ENCODE measurements at regions not wholly inside any gene's neighbourhood (a gene's known extent, or its start where the extent isn't known, plus 50 kb on each side); places are given as distances from the start of the nearest gene placed in this dataset.

DNA sequence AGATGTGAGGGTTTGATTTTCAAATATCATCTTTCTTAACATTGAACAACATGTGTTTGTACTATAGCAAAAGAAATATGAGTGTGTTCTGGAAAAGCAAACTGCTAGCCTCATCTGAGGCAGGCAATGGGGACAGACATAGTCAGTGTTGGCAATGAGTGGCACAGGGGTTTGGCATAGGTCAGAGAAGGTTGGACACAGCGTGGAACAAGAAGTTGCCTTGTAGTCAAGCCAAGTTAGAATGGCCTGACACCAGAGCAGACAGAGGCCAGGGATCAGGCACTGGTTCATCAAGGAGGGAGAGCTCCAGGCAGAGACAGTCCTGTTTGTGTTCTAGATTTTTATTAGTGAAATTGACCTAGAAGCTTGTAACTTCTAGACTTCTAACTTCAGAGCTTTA is 100.8 kb upstream of the TANK start:
- TF ChIP-seq, protein P1, sequence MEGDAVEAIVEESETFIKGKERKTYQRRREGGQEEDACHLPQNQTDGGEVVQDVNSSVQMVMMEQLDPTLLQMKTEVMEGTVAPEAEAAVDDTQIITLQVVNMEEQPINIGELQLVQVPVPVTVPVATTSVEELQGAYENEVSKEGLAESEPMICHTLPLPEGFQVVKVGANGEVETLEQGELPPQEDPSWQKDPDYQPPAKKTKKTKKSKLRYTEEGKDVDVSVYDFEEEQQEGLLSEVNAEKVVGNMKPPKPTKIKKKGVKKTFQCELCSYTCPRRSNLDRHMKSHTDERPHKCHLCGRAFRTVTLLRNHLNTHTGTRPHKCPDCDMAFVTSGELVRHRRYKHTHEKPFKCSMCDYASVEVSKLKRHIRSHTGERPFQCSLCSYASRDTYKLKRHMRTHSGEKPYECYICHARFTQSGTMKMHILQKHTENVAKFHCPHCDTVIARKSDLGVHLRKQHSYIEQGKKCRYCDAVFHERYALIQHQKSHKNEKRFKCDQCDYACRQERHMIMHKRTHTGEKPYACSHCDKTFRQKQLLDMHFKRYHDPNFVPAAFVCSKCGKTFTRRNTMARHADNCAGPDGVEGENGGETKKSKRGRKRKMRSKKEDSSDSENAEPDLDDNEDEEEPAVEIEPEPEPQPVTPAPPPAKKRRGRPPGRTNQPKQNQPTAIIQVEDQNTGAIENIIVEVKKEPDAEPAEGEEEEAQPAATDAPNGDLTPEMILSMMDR (conservative IDR thresholded peaks at IDR 0.05; ENCODE audit: low read depth in 2 of 2) = no peak
- no peak for TF ChIP-seq EZH2 (IDR thresholded peaks at IDR 0.05; ENCODE audit: low read depth, unreplicated experiment)
- TF ChIP-seq POLR2AphosphoS5 (IDR thresholded peaks at IDR 0.05; ENCODE audit: low read depth) = no peak
- TF ChIP-seq, protein P2, sequence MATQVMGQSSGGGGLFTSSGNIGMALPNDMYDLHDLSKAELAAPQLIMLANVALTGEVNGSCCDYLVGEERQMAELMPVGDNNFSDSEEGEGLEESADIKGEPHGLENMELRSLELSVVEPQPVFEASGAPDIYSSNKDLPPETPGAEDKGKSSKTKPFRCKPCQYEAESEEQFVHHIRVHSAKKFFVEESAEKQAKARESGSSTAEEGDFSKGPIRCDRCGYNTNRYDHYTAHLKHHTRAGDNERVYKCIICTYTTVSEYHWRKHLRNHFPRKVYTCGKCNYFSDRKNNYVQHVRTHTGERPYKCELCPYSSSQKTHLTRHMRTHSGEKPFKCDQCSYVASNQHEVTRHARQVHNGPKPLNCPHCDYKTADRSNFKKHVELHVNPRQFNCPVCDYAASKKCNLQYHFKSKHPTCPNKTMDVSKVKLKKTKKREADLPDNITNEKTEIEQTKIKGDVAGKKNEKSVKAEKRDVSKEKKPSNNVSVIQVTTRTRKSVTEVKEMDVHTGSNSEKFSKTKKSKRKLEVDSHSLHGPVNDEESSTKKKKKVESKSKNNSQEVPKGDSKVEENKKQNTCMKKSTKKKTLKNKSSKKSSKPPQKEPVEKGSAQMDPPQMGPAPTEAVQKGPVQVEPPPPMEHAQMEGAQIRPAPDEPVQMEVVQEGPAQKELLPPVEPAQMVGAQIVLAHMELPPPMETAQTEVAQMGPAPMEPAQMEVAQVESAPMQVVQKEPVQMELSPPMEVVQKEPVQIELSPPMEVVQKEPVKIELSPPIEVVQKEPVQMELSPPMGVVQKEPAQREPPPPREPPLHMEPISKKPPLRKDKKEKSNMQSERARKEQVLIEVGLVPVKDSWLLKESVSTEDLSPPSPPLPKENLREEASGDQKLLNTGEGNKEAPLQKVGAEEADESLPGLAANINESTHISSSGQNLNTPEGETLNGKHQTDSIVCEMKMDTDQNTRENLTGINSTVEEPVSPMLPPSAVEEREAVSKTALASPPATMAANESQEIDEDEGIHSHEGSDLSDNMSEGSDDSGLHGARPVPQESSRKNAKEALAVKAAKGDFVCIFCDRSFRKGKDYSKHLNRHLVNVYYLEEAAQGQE (IDR thresholded peaks at IDR 0.05; ENCODE audit: unreplicated experiment) = no peak
- TF ChIP-seq JUNB (IDR thresholded peaks at IDR 0.05; ENCODE audit: unreplicated experiment) = no peak
- no peak for TF ChIP-seq STAT1 (IDR thresholded peaks at IDR 0.05; ENCODE audit: unreplicated experiment)
- no peak for TF ChIP-seq ZNF331 (CRISPR knock-in tag; IDR thresholded peaks at IDR 0.05; ENCODE audit: low read depth)
- no peak for TF ChIP-seq CREB1 (CRISPR knock-in tag; IDR thresholded peaks at IDR 0.05; ENCODE audit: low read depth)
- TF ChIP-seq NANOG (IDR thresholded peaks at IDR 0.05; ENCODE audit: borderline replicate concordance) = no peak
- TF ChIP-seq EZH2phosphoT487 (IDR thresholded peaks at IDR 0.05; ENCODE audit: unreplicated experiment) = no peak
- no peak for TF ChIP-seq ZNF114 (CRISPR knock-in tag; IDR thresholded peaks at IDR 0.05)
- TF ChIP-seq, protein P3, sequence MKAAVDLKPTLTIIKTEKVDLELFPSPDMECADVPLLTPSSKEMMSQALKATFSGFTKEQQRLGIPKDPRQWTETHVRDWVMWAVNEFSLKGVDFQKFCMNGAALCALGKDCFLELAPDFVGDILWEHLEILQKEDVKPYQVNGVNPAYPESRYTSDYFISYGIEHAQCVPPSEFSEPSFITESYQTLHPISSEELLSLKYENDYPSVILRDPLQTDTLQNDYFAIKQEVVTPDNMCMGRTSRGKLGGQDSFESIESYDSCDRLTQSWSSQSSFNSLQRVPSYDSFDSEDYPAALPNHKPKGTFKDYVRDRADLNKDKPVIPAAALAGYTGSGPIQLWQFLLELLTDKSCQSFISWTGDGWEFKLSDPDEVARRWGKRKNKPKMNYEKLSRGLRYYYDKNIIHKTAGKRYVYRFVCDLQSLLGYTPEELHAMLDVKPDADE (IDR thresholded peaks at IDR 0.05) = no peak
- TF ChIP-seq, protein P4, sequence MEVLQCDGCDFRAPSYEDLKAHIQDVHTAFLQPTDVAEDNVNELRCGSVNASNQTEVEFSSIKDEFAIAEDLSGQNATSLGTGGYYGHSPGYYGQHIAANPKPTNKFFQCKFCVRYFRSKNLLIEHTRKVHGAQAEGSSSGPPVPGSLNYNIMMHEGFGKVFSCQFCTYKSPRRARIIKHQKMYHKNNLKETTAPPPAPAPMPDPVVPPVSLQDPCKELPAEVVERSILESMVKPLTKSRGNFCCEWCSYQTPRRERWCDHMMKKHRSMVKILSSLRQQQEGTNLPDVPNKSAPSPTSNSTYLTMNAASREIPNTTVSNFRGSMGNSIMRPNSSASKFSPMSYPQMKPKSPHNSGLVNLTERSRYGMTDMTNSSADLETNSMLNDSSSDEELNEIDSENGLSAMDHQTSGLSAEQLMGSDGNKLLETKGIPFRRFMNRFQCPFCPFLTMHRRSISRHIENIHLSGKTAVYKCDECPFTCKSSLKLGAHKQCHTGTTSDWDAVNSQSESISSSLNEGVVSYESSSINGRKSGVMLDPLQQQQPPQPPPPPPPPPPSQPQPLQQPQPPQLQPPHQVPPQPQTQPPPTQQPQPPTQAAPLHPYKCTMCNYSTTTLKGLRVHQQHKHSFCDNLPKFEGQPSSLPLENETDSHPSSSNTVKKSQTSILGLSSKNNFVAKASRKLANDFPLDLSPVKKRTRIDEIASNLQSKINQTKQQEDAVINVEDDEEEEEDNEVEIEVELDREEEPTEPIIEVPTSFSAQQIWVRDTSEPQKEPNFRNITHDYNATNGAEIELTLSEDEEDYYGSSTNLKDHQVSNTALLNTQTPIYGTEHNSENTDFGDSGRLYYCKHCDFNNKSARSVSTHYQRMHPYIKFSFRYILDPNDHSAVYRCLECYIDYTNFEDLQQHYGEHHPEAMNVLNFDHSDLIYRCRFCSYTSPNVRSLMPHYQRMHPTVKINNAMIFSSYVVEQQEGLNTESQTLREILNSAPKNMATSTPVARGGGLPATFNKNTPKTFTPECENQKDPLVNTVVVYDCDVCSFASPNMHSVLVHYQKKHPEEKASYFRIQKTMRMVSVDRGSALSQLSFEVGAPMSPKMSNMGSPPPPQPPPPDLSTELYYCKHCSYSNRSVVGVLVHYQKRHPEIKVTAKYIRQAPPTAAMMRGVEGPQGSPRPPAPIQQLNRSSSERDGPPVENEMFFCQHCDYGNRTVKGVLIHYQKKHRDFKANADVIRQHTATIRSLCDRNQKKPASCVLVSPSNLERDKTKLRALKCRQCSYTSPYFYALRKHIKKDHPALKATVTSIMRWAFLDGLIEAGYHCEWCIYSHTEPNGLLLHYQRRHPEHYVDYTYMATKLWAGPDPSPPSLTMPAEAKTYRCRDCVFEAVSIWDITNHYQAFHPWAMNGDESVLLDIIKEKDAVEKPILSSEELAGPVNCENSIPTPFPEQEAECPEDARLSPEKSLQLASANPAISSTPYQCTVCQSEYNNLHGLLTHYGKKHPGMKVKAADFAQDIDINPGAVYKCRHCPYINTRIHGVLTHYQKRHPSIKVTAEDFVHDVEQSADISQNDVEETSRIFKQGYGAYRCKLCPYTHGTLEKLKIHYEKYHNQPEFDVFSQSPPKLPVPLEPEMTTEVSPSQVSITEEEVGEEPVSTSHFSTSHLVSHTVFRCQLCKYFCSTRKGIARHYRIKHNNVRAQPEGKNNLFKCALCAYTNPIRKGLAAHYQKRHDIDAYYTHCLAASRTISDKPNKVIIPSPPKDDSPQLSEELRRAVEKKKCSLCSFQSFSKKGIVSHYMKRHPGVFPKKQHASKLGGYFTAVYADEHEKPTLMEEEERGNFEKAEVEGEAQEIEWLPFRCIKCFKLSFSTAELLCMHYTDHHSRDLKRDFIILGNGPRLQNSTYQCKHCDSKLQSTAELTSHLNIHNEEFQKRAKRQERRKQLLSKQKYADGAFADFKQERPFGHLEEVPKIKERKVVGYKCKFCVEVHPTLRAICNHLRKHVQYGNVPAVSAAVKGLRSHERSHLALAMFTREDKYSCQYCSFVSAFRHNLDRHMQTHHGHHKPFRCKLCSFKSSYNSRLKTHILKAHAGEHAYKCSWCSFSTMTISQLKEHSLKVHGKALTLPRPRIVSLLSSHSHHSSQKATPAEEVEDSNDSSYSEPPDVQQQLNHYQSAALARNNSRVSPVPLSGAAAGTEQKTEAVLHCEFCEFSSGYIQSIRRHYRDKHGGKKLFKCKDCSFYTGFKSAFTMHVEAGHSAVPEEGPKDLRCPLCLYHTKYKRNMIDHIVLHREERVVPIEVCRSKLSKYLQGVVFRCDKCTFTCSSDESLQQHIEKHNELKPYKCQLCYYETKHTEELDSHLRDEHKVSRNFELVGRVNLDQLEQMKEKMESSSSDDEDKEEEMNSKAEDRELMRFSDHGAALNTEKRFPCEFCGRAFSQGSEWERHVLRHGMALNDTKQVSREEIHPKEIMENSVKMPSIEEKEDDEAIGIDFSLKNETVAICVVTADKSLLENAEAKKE (CRISPR knock-in tag; IDR thresholded peaks at IDR 0.05) = no peak
